SH-SY5Y (cell line): ENCODE measurements at regions not wholly inside any gene's neighbourhood (a gene's known extent, or its start where the extent isn't known, plus 50 kb on each side); places are given as distances from the start of the nearest gene placed in this dataset.

Experiments used
- GATA2 ChIP-seq: IDR thresholded peaks from 2 replicates; pipeline ENCODE4 v1.6.1; 2011; ENCODE audit warnings: mild to moderate bottlenecking, low read depth, low read length
- GATA3 ChIP-seq: IDR thresholded peaks from 2 replicates; pipeline ENCODE4 v1.6.1; 2011; ENCODE audit warnings: low read depth, mild to moderate bottlenecking, low read length, moderate library complexity

- TF ChIP-seq GATA2 (no peak), GATA3 (no peak)
These were observed 178.3 kb upstream of the AUTS2 start for GRCh38 chr7:69419934-69420333.
